ENCODE measurements at regions not wholly inside any gene's neighbourhood (a gene's known extent, or its start where the extent isn't known, plus 50 kb on each side); places are given as distances from the start of the nearest gene placed in this dataset.
"Not testable (repeated sequence)": the region's sequence is repeated elsewhere in the genome, so short reads cannot be mapped to it uniquely, and the experiment has no call there.

GRCh38 chr10:109647627-109648026, 275.7 kb downstream of the XPNPEP1 start:
- no peak for ATAC-seq

- no peak for ATAC-seq
Observed at GRCh38 chr10:109633846-109634245, 289.5 kb downstream of the XPNPEP1 start.

GRCh38 chr10:109633017-109633416, 290.3 kb downstream of the XPNPEP1 start:
- not testable (repeated sequence) for ATAC-seq

GRCh38 chr10:109624939-109625338, 298.4 kb downstream of the XPNPEP1 start:
- ATAC-seq = no peak

GRCh38 chr10:109622566-109622965, 300.7 kb downstream of the XPNPEP1 start:
- ATAC-seq = no peak

- ATAC-seq = no peak
Observed at GRCh38 chr10:109620396-109620795, 302.9 kb downstream of the XPNPEP1 start.

GRCh38 chr10:109619914-109620313, 303.4 kb downstream of the XPNPEP1 start:
- no peak for ATAC-seq

GRCh38 chr10:109618748-109619147, 304.6 kb downstream of the XPNPEP1 start:
- no peak for ATAC-seq

GRCh38 chr10:109618301-109618700, 305.0 kb downstream of the XPNPEP1 start:
- ATAC-seq = no peak

- no peak for ATAC-seq
Observed at GRCh38 chr10:109616359-109616980, 306.8 kb downstream of the XPNPEP1 start.

- not testable (repeated sequence) for ATAC-seq
Observed at GRCh38 chr10:109595356-109595755, 328.0 kb downstream of the XPNPEP1 start.

GRCh38 chr10:109593682-109594081, 329.6 kb downstream of the XPNPEP1 start:
- no peak for ATAC-seq

- ATAC-seq = no peak
Observed at GRCh38 chr10:109592391-109592790, 330.9 kb downstream of the XPNPEP1 start.

GRCh38 chr10:109591601-109592000, 331.7 kb downstream of the XPNPEP1 start:
- ATAC-seq = no peak

- no peak for ATAC-seq
Observed at GRCh38 chr10:109588259-109588658, 335.1 kb downstream of the XPNPEP1 start.

- ATAC-seq = no peak
Observed at GRCh38 chr10:109587366-109587765, 335.9 kb downstream of the XPNPEP1 start.

- ATAC-seq = no peak
Observed at GRCh38 chr10:109556399-109556798, 366.9 kb downstream of the XPNPEP1 start.

GRCh38 chr10:109542050-109542603, 381.2 kb downstream of the XPNPEP1 start:
- not testable (repeated sequence) for ATAC-seq

- ATAC-seq = no peak
Observed at GRCh38 chr10:109534193-109534592, 389.1 kb downstream of the XPNPEP1 start.

- ATAC-seq = no peak
Observed at GRCh38 chr10:109529258-109529657, 394.1 kb downstream of the XPNPEP1 start.

GRCh38 chr10:109517748-109518147, 405.6 kb downstream of the XPNPEP1 start:
- ATAC-seq = no peak

- no peak for ATAC-seq
Observed at GRCh38 chr10:109504401-109504800, 418.9 kb downstream of the XPNPEP1 start.

- ATAC-seq = no peak
Observed at GRCh38 chr10:109487691-109488090, 435.6 kb downstream of the XPNPEP1 start.

- no peak for ATAC-seq
Observed at GRCh38 chr10:109480836-109481235, 442.5 kb downstream of the XPNPEP1 start.
